ENCODE measurements at regions not wholly inside any gene's neighbourhood (a gene's known extent, or its start where the extent isn't known, plus 50 kb on each side); places are given as distances from the start of the nearest gene placed in this dataset.

GRCh38 chr2:120650022-120650644, 85.5 kb upstream of the GLI2 start:
- TF ChIP-seq CTCF (IDR thresholded peaks at IDR 0.05; ENCODE audit: poor library complexity) (no peak), EZH2 (IDR thresholded peaks at IDR 0.05; ENCODE audit: borderline replicate concordance) (no peak), EZH2phosphoT487 (IDR thresholded peaks at IDR 0.05; ENCODE audit: low read depth, severe bottlenecking, unreplicated experiment) (no peak)

Measured in hepatocyte (in vitro differentiated cells).